GM23338 (cell line): ENCODE measurements at regions not wholly inside any gene's neighbourhood (a gene's known extent, or its start where the extent isn't known, plus 50 kb on each side); places are given as distances from the start of the nearest gene placed in this dataset.

ENCODE experiments used
- ATAC-seq: fragments of 200-7000 bp; cut with Tn5 transposase; 3 replicates; pipeline ENCODE4 v1.9.1; 2020
- DNase-seq: peaks from one replicate; pipeline ENCODE4 v3.0.0-alpha.2; 2015; ENCODE audit warnings: low spot score
- H2AFZ ChIP-seq: fragments of 200-600 bp; sonication (generic); 2 replicates; pipeline ENCODE4 v1.8.0; 2016; ENCODE audit warnings: antibody characterized with exemption, mild to moderate bottlenecking, moderate library complexity
- H3F3A ChIP-seq: fragments of 200-600 bp; sonication (generic); replicated peaks from 2 replicates; pipeline ENCODE4 v1.8.0; 2017; ENCODE audit warnings: antibody characterized with exemption, mixed run types, low read depth
- H3K27ac ChIP-seq: fragments of 200-600 bp; sonication (generic); 2 replicates; pipeline ENCODE4 v1.6.1; 2016; ENCODE audit warnings: low read depth
- H3K27me3 ChIP-seq: fragments of 200-600 bp; sonication (generic); 2 replicates; pipeline ENCODE4 v1.8.0; 2016; ENCODE audit warnings: mild to moderate bottlenecking, mixed run types, moderate library complexity; ENCODE audit not compliant: insufficient read depth
- H3K36me3 ChIP-seq: fragments of 200-600 bp; sonication (generic); 2 replicates; pipeline ENCODE4 v1.8.0; 2016; ENCODE audit warnings: mild to moderate bottlenecking; ENCODE audit not compliant: insufficient read depth
- H3K4me1 ChIP-seq: fragments of 200-600 bp; sonication (generic); 2 replicates; pipeline ENCODE4 v1.8.0; 2016; ENCODE audit warnings: mild to moderate bottlenecking, moderate library complexity; ENCODE audit not compliant: insufficient read depth
- H3K4me2 ChIP-seq: fragments of 200-600 bp; sonication (generic); 2 replicates; pipeline ENCODE4 v1.7.1; 2017; ENCODE audit warnings: mixed run types
- H3K4me3 ChIP-seq: fragments of 200-600 bp; sonication (generic); 2 replicates; pipeline ENCODE4 v1.6.1; 2016; ENCODE audit warnings: mixed run types
- H3K79me2 ChIP-seq: fragments of 200-600 bp; sonication (generic); replicated peaks from 2 replicates; pipeline ENCODE4 v1.8.0; 2017; ENCODE audit warnings: mild to moderate bottlenecking; ENCODE audit not compliant: insufficient read depth
- H3K9me2 ChIP-seq: fragments of 200-600 bp; sonication (generic); 2 replicates; pipeline ENCODE4 v1.8.0; 2017; ENCODE audit not compliant: insufficient read depth
- H4K20me1 ChIP-seq: fragments of 200-600 bp; sonication (generic); replicated peaks from 2 replicates; pipeline ENCODE4 v1.8.0; 2017; ENCODE audit warnings: mild to moderate bottlenecking; ENCODE audit not compliant: insufficient read depth
- H3K27ac Mint-ChIP-seq: 2 replicates; pipeline ENCODE4 v1.8.0; 2020; ENCODE audit warnings: inconsistent platforms, mild to moderate bottlenecking, moderate library complexity, mixed read lengths
- H3K27me3 Mint-ChIP-seq: 3 replicates; pipeline ENCODE4 v1.8.0; 2022; ENCODE audit warnings: low read depth, mild to moderate bottlenecking, moderate library complexity, mixed read lengths, inconsistent platforms; ENCODE audit not compliant: insufficient read depth, poor library complexity
- H3K36me3 Mint-ChIP-seq: 3 replicates; pipeline ENCODE4 v1.8.0; 2021; ENCODE audit warnings: low read depth, mild to moderate bottlenecking, inconsistent platforms, moderate library complexity, mixed read lengths
- H3K4me1 Mint-ChIP-seq: 3 replicates; pipeline ENCODE4 v1.8.0; 2020; ENCODE audit warnings: mild to moderate bottlenecking, inconsistent platforms, mixed read lengths
- H3K4me3 Mint-ChIP-seq: 3 replicates; pipeline ENCODE4 v1.8.0; 2021; ENCODE audit warnings: moderate library complexity, mild to moderate bottlenecking, inconsistent platforms, mixed read lengths
- H3K9me3 Mint-ChIP-seq: 3 replicates; pipeline ENCODE4 v1.8.0; 2020; ENCODE audit warnings: moderate library complexity, mild to moderate bottlenecking, inconsistent platforms, mixed read lengths
- CTCF ChIP-seq, 2 experiments: fragments of 200-600 bp in 1 of 2; sonication (generic) in 1 of 2; conservative IDR thresholded peaks; 2 replicates each; pipeline versions ENCODE4 v1.5.1 to v1.6.1; 2016 to 2017; ENCODE audit warnings: antibody characterized with exemption in 2 of 2, low read depth in 2 of 2, mild to moderate bottlenecking in 2 of 2, moderate library complexity in 1 of 2
- ETS1 ChIP-seq: IDR thresholded peaks from 2 replicates; pipeline ENCODE4 v1.6.1; 2016; ENCODE audit warnings: antibody characterized with exemption
- EZH2 ChIP-seq: fragments of 200-600 bp; sonication (generic); IDR thresholded peaks from one replicate; pipeline ENCODE4 v1.8.0; 2017; ENCODE audit warnings: antibody characterized with exemption, mild to moderate bottlenecking, low read depth; ENCODE audit not compliant: unreplicated experiment
- EZH2phosphoT487 ChIP-seq: fragments of 200-600 bp; sonication (generic); IDR thresholded peaks from one replicate; pipeline ENCODE4 v1.8.1; 2018; ENCODE audit warnings: antibody characterized with exemption; ENCODE audit not compliant: unreplicated experiment
- NANOG ChIP-seq: IDR thresholded peaks from 2 replicates; pipeline ENCODE4 v1.6.1; 2016; ENCODE audit warnings: antibody characterized with exemption, borderline replicate concordance
- POLR2AphosphoS5 ChIP-seq: IDR thresholded peaks from 2 replicates; pipeline ENCODE4 v1.6.1; 2016; ENCODE audit warnings: antibody characterized with exemption, low read depth
- REST ChIP-seq: IDR thresholded peaks from one replicate; pipeline ENCODE4 v1.6.1; 2018; ENCODE audit warnings: antibody characterized with exemption; ENCODE audit not compliant: unreplicated experiment
- STAT1 ChIP-seq: IDR thresholded peaks from one replicate; pipeline ENCODE4 v1.6.1; 2016; ENCODE audit warnings: antibody characterized with exemption; ENCODE audit not compliant: unreplicated experiment
- ZNF114 ChIP-seq: fragments of 250-450 bp; sonication (Bioruptor Pico); IDR thresholded peaks from 2 replicates; pipeline ENCODE4 v1.5.0; 2020; ENCODE audit warnings: mild to moderate bottlenecking, moderate library complexity
- ZNF331 ChIP-seq: fragments of 250-450 bp; sonication (Bioruptor Pico); IDR thresholded peaks from 2 replicates; pipeline ENCODE4 v1.5.0; 2020; ENCODE audit warnings: low read depth, mild to moderate bottlenecking, moderate library complexity

- no peaks in the 10 kb centered on the region for H3K4me1 ChIP-seq
- peaks cover 12% of the 10 kb centered on the region for H3K4me1 Mint-ChIP-seq
- H3K27ac Mint-ChIP-seq = no peak overlapping the region
- no peak overlapping the region for H2AFZ ChIP-seq
- no peak overlapping the region for H3K4me3 ChIP-seq
- peaks cover 2% of the 10 kb centered on the region for H3K27me3 Mint-ChIP-seq
- no peaks in the 10 kb centered on the region for H3K36me3 Mint-ChIP-seq
- no peaks in the 10 kb centered on the region for H4K20me1 ChIP-seq
- H3K27me3 ChIP-seq = no peaks in the 10 kb centered on the region
- no peak for TF ChIP-seq EZH2phosphoT487
- TF ChIP-seq POLR2AphosphoS5 = no peak
- TF ChIP-seq ZNF114 (CRISPR knock-in tag) = no peak
- TF ChIP-seq ZNF331 (CRISPR knock-in tag) = no peak
- TF ChIP-seq EZH2 = no peak
- no peak for TF ChIP-seq NANOG
- no peak for TF ChIP-seq STAT1
- no peak for TF ChIP-seq REST
- no peak for DNase-seq
- H3K36me3 ChIP-seq = no peaks in the 10 kb centered on the region
- H3K4me3 Mint-ChIP-seq = no peak overlapping the region
- ATAC-seq = no peak
- no peaks in the 10 kb centered on the region for H3K9me2 ChIP-seq
- H3K4me2 ChIP-seq = no peak overlapping the region
- no peaks in the 10 kb centered on the region for H3K79me2 ChIP-seq
- no peak overlapping the region for H3K27ac ChIP-seq
- H3F3A ChIP-seq = no peaks in the 10 kb centered on the region
- no peaks in the 10 kb centered on the region; the same call in 1 of the 3 replicates for H3K9me3 Mint-ChIP-seq
Measured at GRCh38 chrX:45888518-45888917, 656.7 kb downstream of the ZNF674 start.

GRCh38 chrX:45885931-45886330, 659.3 kb downstream of the ZNF674 start:
- no peak overlapping the region for H3K4me3 ChIP-seq
- no peaks in the 10 kb centered on the region for H3K27me3 ChIP-seq
- Mint-ChIP-seq H3K9me3 (no peaks in the 10 kb centered on the region; the same call in 2 of the 3 replicates), H3K4me1 (peaks cover 14% of the 10 kb centered on the region), H3K27ac (no peak overlapping the region), H3K27me3 (peaks cover 2% of the 10 kb centered on the region), H3K4me3 (no peak overlapping the region), H3K36me3 (no peaks in the 10 kb centered on the region)
- H3K4me1 ChIP-seq = no peaks in the 10 kb centered on the region
- H4K20me1 ChIP-seq = no peaks in the 10 kb centered on the region
- H3F3A ChIP-seq = no peaks in the 10 kb centered on the region
- no peak for ATAC-seq
- no peaks in the 10 kb centered on the region for H3K9me2 ChIP-seq
- no peak overlapping the region for H3K27ac ChIP-seq
- no peaks in the 10 kb centered on the region for H3K79me2 ChIP-seq
- DNase-seq = no peak
- no peak overlapping the region for H3K4me2 ChIP-seq
- TF ChIP-seq ETS1 = no peak
- no peak for TF ChIP-seq CTCF (conservative IDR thresholded peaks at IDR 0.05; ENCODE audit: low read depth in 2 of 2)
- no peak for TF ChIP-seq ZNF114 (CRISPR knock-in tag)
- TF ChIP-seq STAT1 = no peak
- TF ChIP-seq ZNF331 (CRISPR knock-in tag) = no peak
- no peak for TF ChIP-seq REST
- H3K36me3 ChIP-seq = no peaks in the 10 kb centered on the region
- H2AFZ ChIP-seq = no peak overlapping the region
